HG03097 (cell line): ENCODE measurements at regions not wholly inside any gene's neighbourhood (a gene's known extent, or its start where the extent isn't known, plus 50 kb on each side); places are given as distances from the start of the nearest gene placed in this dataset.
"Not testable (repeated sequence)": the region's sequence is repeated elsewhere in the genome, so short reads cannot be mapped to it uniquely, and the experiment has no call there.

Experiments
- ATAC-seq: cut with Tn5 transposase; IDR thresholded peaks from one replicate; pipeline ENCODE4 v1.9.1; 2021; ENCODE audit not compliant: unreplicated experiment, low FRiP score

- no peak for ATAC-seq
Measured at GRCh38 chr9:28407351-28407750, 834.1 kb upstream of the C9orf72 start.

GRCh38 chr9:28409919-28410318 is 836.6 kb upstream of the C9orf72 start:
- ATAC-seq, result no peak

GRCh38 chr9:28410411-28410810 is 837.1 kb upstream of the C9orf72 start:
- ATAC-seq, result no peak

GRCh38 chr9:28413471-28413870 is 840.2 kb upstream of the C9orf72 start:
- ATAC-seq, result no peak

GRCh38 chr9:28423255-28423654 is 850.0 kb upstream of the C9orf72 start:
- no peak for ATAC-seq

GRCh38 chr9:28435456-28435855 is 862.2 kb upstream of the C9orf72 start:
- no peak for ATAC-seq

GRCh38 chr9:28439688-28440087 is 866.4 kb upstream of the C9orf72 start:
- no peak for ATAC-seq

GRCh38 chr9:28443461-28443860 is 870.2 kb upstream of the C9orf72 start:
- ATAC-seq, result no peak

GRCh38 chr9:28444637-28445036 is 871.4 kb upstream of the C9orf72 start:
- no peak for ATAC-seq

- ATAC-seq, result no peak
Measured at GRCh38 chr9:28445211-28445610, 871.9 kb upstream of the C9orf72 start.

- no peak for ATAC-seq
Measured at GRCh38 chr9:28453918-28454317, 880.6 kb upstream of the C9orf72 start.

- ATAC-seq, result no peak
Measured at GRCh38 chr9:28456861-28457260, 883.6 kb upstream of the C9orf72 start.

GRCh38 chr9:28464481-28465216 is 891.4 kb upstream of the C9orf72 start:
- no peak for ATAC-seq

GRCh38 chr9:28471261-28471660 is 898.0 kb upstream of the C9orf72 start:
- no peak for ATAC-seq

GRCh38 chr9:28487561-28487960 is 914.3 kb upstream of the C9orf72 start:
- no peak for ATAC-seq

- no peak for ATAC-seq
Measured at GRCh38 chr9:28491121-28491520, 917.8 kb upstream of the C9orf72 start.

GRCh38 chr9:28498168-28498567 is 924.9 kb upstream of the C9orf72 start:
- not testable (repeated sequence) for ATAC-seq

GRCh38 chr9:28502189-28502588 is 928.9 kb upstream of the C9orf72 start:
- ATAC-seq, result no peak

- no peak for ATAC-seq
Measured at GRCh38 chr9:28502741-28503140, 929.5 kb upstream of the C9orf72 start.

- ATAC-seq, result no peak
Measured at GRCh38 chr9:28503573-28503972, 930.3 kb upstream of the C9orf72 start.

GRCh38 chr9:28518439-28518838 is 945.2 kb upstream of the C9orf72 start:
- no peak for ATAC-seq

- ATAC-seq, result not testable (repeated sequence)
Measured at GRCh38 chr9:28524309-28524708, 951.0 kb upstream of the C9orf72 start.

- no peak for ATAC-seq
Measured at GRCh38 chr9:28528049-28528448, 954.8 kb upstream of the C9orf72 start.
